ENCODE measurements at regions not wholly inside any gene's neighbourhood (a gene's known extent, or its start where the extent isn't known, plus 50 kb on each side); places are given as distances from the start of the nearest gene placed in this dataset.
A peak's percentile ranks its signal among the peaks of the same experiment; 100 is the strongest.

DNA sequence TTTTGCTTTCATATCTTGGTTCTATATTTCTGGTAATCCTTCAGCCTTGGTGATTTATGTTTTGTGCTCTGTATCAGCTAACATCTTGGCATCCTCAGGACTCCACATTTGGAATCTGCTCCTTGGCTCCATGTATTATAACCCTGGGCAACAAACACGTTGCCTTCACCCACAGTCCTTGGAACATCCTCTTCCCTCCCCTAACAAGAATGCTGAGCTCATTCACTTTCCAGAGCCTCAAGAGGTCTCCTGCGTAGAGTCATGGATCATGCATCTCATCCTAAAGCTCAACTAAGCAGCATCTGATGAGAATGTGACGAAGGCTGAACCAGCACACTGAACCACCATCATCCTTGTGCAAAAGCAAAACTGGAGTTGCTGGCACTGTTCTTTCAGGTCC is 60.5 kb upstream of the C1GALT1C1 start:
- intact Hi-C loops (cut with DNase I) = no loop called here
- Histone ChIP-seq H3K9me3 (no peaks in the 10 kb centered on the region), H3K4me1 (no peaks in the 10 kb centered on the region), H3K27ac (no peak overlapping the region), H3K27me3 (ENCODE audit: insufficient read depth in 3 of 3, low read length in 2 of 3) (no peaks in the 10 kb centered on the region), H3K36me3 (ENCODE audit: insufficient read depth in 1 of 2, low read depth in 1 of 2) (no peaks in the 10 kb centered on the region), H3K4me3 (no peak overlapping the region)
- TF ChIP-seq, protein P1, sequence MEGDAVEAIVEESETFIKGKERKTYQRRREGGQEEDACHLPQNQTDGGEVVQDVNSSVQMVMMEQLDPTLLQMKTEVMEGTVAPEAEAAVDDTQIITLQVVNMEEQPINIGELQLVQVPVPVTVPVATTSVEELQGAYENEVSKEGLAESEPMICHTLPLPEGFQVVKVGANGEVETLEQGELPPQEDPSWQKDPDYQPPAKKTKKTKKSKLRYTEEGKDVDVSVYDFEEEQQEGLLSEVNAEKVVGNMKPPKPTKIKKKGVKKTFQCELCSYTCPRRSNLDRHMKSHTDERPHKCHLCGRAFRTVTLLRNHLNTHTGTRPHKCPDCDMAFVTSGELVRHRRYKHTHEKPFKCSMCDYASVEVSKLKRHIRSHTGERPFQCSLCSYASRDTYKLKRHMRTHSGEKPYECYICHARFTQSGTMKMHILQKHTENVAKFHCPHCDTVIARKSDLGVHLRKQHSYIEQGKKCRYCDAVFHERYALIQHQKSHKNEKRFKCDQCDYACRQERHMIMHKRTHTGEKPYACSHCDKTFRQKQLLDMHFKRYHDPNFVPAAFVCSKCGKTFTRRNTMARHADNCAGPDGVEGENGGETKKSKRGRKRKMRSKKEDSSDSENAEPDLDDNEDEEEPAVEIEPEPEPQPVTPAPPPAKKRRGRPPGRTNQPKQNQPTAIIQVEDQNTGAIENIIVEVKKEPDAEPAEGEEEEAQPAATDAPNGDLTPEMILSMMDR (IDR thresholded peaks at IDR 0.05) = no peak
- ATAC-seq (peak in 1 of 4 donors; percentile 54), DNase-seq (no peak)
- WGBS, 3 donors = 42 to 61% (median 48%) methylated on average over 3 of the region's 3 CpGs

DNA sequence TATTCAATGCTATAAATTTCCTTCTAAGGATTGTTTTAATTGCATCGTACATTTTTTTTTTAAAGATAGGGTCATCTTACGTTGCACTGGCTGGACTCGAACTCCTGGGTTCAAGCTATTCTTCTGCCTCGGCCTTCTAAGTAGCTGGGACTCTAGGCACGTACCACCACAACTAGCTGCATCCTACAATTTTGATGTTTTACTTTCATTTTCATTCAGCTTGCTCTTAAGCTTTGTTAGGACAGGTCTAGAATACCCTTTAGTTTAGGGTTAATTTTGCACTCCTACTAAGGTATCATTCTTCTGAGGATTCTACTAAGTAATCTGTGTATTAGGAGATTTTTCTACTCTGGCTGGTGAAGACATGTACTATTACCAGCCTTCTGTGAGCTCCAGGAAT is 50.2 kb upstream of the C1GALT1C1 start:
- Histone ChIP-seq H3K27me3 (ENCODE audit: insufficient read depth in 3 of 3, low read length in 2 of 3) (no peaks in the 10 kb centered on the region), H3K27ac (no peak overlapping the region), H3K9me3 (no peaks in the 10 kb centered on the region), H3K4me1 (no peaks in the 10 kb centered on the region), H3K4me3 (no peak overlapping the region), H3K36me3 (ENCODE audit: insufficient read depth in 1 of 2, low read depth in 1 of 2) (no peaks in the 10 kb centered on the region)
- no peak for DNase-seq
- WGBS, 3 donors = 82 to 92% (median 85%) methylated on average over 5 of the region's 5 CpGs
- TF ChIP-seq, protein P1 (IDR thresholded peaks at IDR 0.05) = no peak
- no peak for ATAC-seq
- intact Hi-C loops (cut with DNase I) = no loop called here
